GM23338 (cell line): ENCODE measurements at regions not wholly inside any gene's neighbourhood (a gene's known extent, or its start where the extent isn't known, plus 50 kb on each side); places are given as distances from the start of the nearest gene placed in this dataset.

Source experiments
- ATAC-seq: fragments of 200-7000 bp; cut with Tn5 transposase; 3 replicates; pipeline ENCODE4 v1.9.1; 2020
- DNase-seq: peaks from one replicate; pipeline ENCODE4 v3.0.0-alpha.2; 2015; ENCODE audit warnings: low spot score
- H2AFZ ChIP-seq: fragments of 200-600 bp; sonication (generic); 2 replicates; pipeline ENCODE4 v1.8.0; 2016; ENCODE audit warnings: antibody characterized with exemption, mild to moderate bottlenecking, moderate library complexity
- H3F3A ChIP-seq: fragments of 200-600 bp; sonication (generic); replicated peaks from 2 replicates; pipeline ENCODE4 v1.8.0; 2017; ENCODE audit warnings: antibody characterized with exemption, mixed run types, low read depth
- H3K27ac ChIP-seq: fragments of 200-600 bp; sonication (generic); 2 replicates; pipeline ENCODE4 v1.6.1; 2016; ENCODE audit warnings: low read depth
- H3K27me3 ChIP-seq: fragments of 200-600 bp; sonication (generic); 2 replicates; pipeline ENCODE4 v1.8.0; 2016; ENCODE audit warnings: mild to moderate bottlenecking, mixed run types, moderate library complexity; ENCODE audit not compliant: insufficient read depth
- H3K36me3 ChIP-seq: fragments of 200-600 bp; sonication (generic); 2 replicates; pipeline ENCODE4 v1.8.0; 2016; ENCODE audit warnings: mild to moderate bottlenecking; ENCODE audit not compliant: insufficient read depth
- H3K4me1 ChIP-seq: fragments of 200-600 bp; sonication (generic); 2 replicates; pipeline ENCODE4 v1.8.0; 2016; ENCODE audit warnings: mild to moderate bottlenecking, moderate library complexity; ENCODE audit not compliant: insufficient read depth
- H3K4me2 ChIP-seq: fragments of 200-600 bp; sonication (generic); 2 replicates; pipeline ENCODE4 v1.7.1; 2017; ENCODE audit warnings: mixed run types
- H3K4me3 ChIP-seq: fragments of 200-600 bp; sonication (generic); 2 replicates; pipeline ENCODE4 v1.6.1; 2016; ENCODE audit warnings: mixed run types
- H3K79me2 ChIP-seq: fragments of 200-600 bp; sonication (generic); replicated peaks from 2 replicates; pipeline ENCODE4 v1.8.0; 2017; ENCODE audit warnings: mild to moderate bottlenecking; ENCODE audit not compliant: insufficient read depth
- H3K9me2 ChIP-seq: fragments of 200-600 bp; sonication (generic); 2 replicates; pipeline ENCODE4 v1.8.0; 2017; ENCODE audit not compliant: insufficient read depth
- H4K20me1 ChIP-seq: fragments of 200-600 bp; sonication (generic); replicated peaks from 2 replicates; pipeline ENCODE4 v1.8.0; 2017; ENCODE audit warnings: mild to moderate bottlenecking; ENCODE audit not compliant: insufficient read depth
- H3K27ac Mint-ChIP-seq: 2 replicates; pipeline ENCODE4 v1.8.0; 2020; ENCODE audit warnings: inconsistent platforms, mild to moderate bottlenecking, moderate library complexity, mixed read lengths
- H3K27me3 Mint-ChIP-seq: 3 replicates; pipeline ENCODE4 v1.8.0; 2022; ENCODE audit warnings: low read depth, mild to moderate bottlenecking, moderate library complexity, mixed read lengths, inconsistent platforms; ENCODE audit not compliant: insufficient read depth, poor library complexity
- H3K36me3 Mint-ChIP-seq: 3 replicates; pipeline ENCODE4 v1.8.0; 2021; ENCODE audit warnings: low read depth, mild to moderate bottlenecking, inconsistent platforms, moderate library complexity, mixed read lengths
- H3K4me1 Mint-ChIP-seq: 3 replicates; pipeline ENCODE4 v1.8.0; 2020; ENCODE audit warnings: mild to moderate bottlenecking, inconsistent platforms, mixed read lengths
- H3K4me3 Mint-ChIP-seq: 3 replicates; pipeline ENCODE4 v1.8.0; 2021; ENCODE audit warnings: moderate library complexity, mild to moderate bottlenecking, inconsistent platforms, mixed read lengths
- H3K9me3 Mint-ChIP-seq: 3 replicates; pipeline ENCODE4 v1.8.0; 2020; ENCODE audit warnings: moderate library complexity, mild to moderate bottlenecking, inconsistent platforms, mixed read lengths
- CREB1 ChIP-seq: fragments of 250-450 bp; sonication (Bioruptor Pico); IDR thresholded peaks from 2 replicates; pipeline ENCODE4 v1.5.0; 2020; ENCODE audit warnings: low read depth, mild to moderate bottlenecking, moderate library complexity
- EZH2 ChIP-seq: fragments of 200-600 bp; sonication (generic); IDR thresholded peaks from one replicate; pipeline ENCODE4 v1.8.0; 2017; ENCODE audit warnings: antibody characterized with exemption, mild to moderate bottlenecking, low read depth; ENCODE audit not compliant: unreplicated experiment
- JUNB ChIP-seq: IDR thresholded peaks from one replicate; pipeline ENCODE4 v1.6.1; 2016; ENCODE audit warnings: antibody characterized with exemption; ENCODE audit not compliant: unreplicated experiment
- NANOG ChIP-seq: IDR thresholded peaks from 2 replicates; pipeline ENCODE4 v1.6.1; 2016; ENCODE audit warnings: antibody characterized with exemption, borderline replicate concordance
- POLR2AphosphoS5 ChIP-seq: IDR thresholded peaks from 2 replicates; pipeline ENCODE4 v1.6.1; 2016; ENCODE audit warnings: antibody characterized with exemption, low read depth
- STAT1 ChIP-seq: IDR thresholded peaks from one replicate; pipeline ENCODE4 v1.6.1; 2016; ENCODE audit warnings: antibody characterized with exemption; ENCODE audit not compliant: unreplicated experiment
- ZNF114 ChIP-seq: fragments of 250-450 bp; sonication (Bioruptor Pico); IDR thresholded peaks from 2 replicates; pipeline ENCODE4 v1.5.0; 2020; ENCODE audit warnings: mild to moderate bottlenecking, moderate library complexity
- TF ChIP-seq, protein P1 (sequence below): IDR thresholded peaks from 2 replicates; pipeline ENCODE4 v1.6.1; 2016; ENCODE audit warnings: antibody characterized with exemption
- TF ChIP-seq, protein P2 (sequence below): fragments of 250-450 bp; sonication (Bioruptor Pico); IDR thresholded peaks from 2 replicates; pipeline ENCODE4 v1.5.0; 2020; ENCODE audit warnings: mild to moderate bottlenecking, moderate library complexity

DNA sequence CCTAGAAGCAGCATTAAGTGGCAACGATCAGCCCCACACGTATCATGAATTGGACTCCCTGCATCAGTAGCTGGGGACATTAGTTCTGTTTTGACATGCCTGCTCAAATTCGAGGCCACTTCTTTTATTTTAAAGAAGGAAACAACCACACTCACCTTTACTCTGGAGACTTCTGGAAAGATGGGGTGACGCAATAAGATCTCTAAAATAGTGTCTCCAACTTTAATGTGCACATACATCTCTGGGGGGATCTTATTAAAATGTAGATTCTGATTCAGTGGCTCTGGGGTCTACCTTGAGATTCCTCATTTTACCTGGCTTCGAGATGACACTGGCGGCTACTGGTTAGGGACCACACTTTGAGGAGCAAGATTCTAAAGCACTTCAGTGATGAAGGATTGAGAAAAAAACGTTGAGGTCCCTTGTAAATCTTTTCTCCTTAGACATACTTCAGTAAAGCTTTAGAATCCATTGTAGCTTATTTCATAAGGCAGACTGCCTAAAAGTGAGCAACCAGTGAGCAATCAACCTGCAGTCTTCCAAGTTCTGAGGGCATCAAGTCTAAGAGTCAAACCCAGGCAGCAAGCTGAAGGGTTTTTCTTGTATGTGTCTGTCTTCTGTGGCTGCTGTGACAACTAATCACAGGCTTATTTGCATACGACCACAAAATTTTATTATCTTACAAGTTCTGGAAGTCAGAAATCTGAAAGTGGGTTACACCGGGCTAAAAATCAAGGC is 718.6 kb upstream of the TBX3 start (continued):
- TF ChIP-seq NANOG = no peak
- TF ChIP-seq POLR2AphosphoS5 = no peak
- TF ChIP-seq CREB1 (CRISPR knock-in tag) = no peak
- TF ChIP-seq ZNF114 (CRISPR knock-in tag) = no peak
- TF ChIP-seq, protein P1, sequence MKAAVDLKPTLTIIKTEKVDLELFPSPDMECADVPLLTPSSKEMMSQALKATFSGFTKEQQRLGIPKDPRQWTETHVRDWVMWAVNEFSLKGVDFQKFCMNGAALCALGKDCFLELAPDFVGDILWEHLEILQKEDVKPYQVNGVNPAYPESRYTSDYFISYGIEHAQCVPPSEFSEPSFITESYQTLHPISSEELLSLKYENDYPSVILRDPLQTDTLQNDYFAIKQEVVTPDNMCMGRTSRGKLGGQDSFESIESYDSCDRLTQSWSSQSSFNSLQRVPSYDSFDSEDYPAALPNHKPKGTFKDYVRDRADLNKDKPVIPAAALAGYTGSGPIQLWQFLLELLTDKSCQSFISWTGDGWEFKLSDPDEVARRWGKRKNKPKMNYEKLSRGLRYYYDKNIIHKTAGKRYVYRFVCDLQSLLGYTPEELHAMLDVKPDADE = no peak

DNA sequence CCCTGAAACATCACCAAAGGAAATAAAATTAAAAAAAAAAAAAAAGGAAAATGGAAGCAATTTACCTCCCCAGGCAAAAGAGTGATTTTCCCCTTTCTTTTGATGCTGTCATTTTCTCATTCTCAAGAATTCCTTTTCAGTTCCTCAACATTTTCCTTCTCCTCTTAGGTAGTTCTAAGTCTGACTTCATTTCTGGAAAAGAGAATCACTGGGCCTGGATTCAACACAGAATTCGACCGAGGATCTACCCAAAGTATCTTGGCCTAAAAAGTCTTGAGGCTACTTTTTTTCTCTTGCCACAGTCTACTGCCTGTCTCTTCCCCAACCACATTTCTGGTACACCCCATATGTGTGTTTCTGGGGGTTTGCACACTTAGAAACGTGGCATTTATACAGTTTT is 717.8 kb upstream of the TBX3 start:
- Mint-ChIP-seq H3K36me3 (peaks cover 2% of the 10 kb centered on the region; the same call in 1 of the 3 replicates), H3K4me3 (no peak overlapping the region), H3K4me1 (peaks cover 10% of the 10 kb centered on the region), H3K27me3 (peaks cover 2% of the 10 kb centered on the region), H3K27ac (no peak overlapping the region), H3K9me3 (peaks cover 10% of the 10 kb centered on the region; the same call in 2 of the 3 replicates)
- H3K27me3 ChIP-seq = no peaks in the 10 kb centered on the region
- ATAC-seq = no peak
- H3K27ac ChIP-seq = no peak overlapping the region
- no peaks in the 10 kb centered on the region for H3K79me2 ChIP-seq
- no peaks in the 10 kb centered on the region for H3F3A ChIP-seq
- H3K4me3 ChIP-seq = no peak overlapping the region
- DNase-seq = no peak
- H3K4me1 ChIP-seq = no peaks in the 10 kb centered on the region
- no peak overlapping the region; the same call in 1 of the 2 replicates for H2AFZ ChIP-seq
- H4K20me1 ChIP-seq = no peaks in the 10 kb centered on the region
- no peaks in the 10 kb centered on the region for H3K36me3 ChIP-seq
- H3K9me2 ChIP-seq = 0 out of 2 replicates have a peak, but pooled peaks cover 5% of the 10 kb centered on the region
- TF ChIP-seq JUNB (no peak), POLR2AphosphoS5 (no peak), EZH2 (no peak), STAT1 (no peak), CREB1 (CRISPR knock-in tag) (no peak)
- TF ChIP-seq, protein P1 = no peak
- TF ChIP-seq, protein P2, sequence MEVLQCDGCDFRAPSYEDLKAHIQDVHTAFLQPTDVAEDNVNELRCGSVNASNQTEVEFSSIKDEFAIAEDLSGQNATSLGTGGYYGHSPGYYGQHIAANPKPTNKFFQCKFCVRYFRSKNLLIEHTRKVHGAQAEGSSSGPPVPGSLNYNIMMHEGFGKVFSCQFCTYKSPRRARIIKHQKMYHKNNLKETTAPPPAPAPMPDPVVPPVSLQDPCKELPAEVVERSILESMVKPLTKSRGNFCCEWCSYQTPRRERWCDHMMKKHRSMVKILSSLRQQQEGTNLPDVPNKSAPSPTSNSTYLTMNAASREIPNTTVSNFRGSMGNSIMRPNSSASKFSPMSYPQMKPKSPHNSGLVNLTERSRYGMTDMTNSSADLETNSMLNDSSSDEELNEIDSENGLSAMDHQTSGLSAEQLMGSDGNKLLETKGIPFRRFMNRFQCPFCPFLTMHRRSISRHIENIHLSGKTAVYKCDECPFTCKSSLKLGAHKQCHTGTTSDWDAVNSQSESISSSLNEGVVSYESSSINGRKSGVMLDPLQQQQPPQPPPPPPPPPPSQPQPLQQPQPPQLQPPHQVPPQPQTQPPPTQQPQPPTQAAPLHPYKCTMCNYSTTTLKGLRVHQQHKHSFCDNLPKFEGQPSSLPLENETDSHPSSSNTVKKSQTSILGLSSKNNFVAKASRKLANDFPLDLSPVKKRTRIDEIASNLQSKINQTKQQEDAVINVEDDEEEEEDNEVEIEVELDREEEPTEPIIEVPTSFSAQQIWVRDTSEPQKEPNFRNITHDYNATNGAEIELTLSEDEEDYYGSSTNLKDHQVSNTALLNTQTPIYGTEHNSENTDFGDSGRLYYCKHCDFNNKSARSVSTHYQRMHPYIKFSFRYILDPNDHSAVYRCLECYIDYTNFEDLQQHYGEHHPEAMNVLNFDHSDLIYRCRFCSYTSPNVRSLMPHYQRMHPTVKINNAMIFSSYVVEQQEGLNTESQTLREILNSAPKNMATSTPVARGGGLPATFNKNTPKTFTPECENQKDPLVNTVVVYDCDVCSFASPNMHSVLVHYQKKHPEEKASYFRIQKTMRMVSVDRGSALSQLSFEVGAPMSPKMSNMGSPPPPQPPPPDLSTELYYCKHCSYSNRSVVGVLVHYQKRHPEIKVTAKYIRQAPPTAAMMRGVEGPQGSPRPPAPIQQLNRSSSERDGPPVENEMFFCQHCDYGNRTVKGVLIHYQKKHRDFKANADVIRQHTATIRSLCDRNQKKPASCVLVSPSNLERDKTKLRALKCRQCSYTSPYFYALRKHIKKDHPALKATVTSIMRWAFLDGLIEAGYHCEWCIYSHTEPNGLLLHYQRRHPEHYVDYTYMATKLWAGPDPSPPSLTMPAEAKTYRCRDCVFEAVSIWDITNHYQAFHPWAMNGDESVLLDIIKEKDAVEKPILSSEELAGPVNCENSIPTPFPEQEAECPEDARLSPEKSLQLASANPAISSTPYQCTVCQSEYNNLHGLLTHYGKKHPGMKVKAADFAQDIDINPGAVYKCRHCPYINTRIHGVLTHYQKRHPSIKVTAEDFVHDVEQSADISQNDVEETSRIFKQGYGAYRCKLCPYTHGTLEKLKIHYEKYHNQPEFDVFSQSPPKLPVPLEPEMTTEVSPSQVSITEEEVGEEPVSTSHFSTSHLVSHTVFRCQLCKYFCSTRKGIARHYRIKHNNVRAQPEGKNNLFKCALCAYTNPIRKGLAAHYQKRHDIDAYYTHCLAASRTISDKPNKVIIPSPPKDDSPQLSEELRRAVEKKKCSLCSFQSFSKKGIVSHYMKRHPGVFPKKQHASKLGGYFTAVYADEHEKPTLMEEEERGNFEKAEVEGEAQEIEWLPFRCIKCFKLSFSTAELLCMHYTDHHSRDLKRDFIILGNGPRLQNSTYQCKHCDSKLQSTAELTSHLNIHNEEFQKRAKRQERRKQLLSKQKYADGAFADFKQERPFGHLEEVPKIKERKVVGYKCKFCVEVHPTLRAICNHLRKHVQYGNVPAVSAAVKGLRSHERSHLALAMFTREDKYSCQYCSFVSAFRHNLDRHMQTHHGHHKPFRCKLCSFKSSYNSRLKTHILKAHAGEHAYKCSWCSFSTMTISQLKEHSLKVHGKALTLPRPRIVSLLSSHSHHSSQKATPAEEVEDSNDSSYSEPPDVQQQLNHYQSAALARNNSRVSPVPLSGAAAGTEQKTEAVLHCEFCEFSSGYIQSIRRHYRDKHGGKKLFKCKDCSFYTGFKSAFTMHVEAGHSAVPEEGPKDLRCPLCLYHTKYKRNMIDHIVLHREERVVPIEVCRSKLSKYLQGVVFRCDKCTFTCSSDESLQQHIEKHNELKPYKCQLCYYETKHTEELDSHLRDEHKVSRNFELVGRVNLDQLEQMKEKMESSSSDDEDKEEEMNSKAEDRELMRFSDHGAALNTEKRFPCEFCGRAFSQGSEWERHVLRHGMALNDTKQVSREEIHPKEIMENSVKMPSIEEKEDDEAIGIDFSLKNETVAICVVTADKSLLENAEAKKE (CRISPR knock-in tag) = no peak
- no peak overlapping the region for H3K4me2 ChIP-seq
